Kidney (tissue), 13 donors: ENCODE measurements at regions not wholly inside any gene's neighbourhood (a gene's known extent, or its start where the extent isn't known, plus 50 kb on each side); places are given as distances from the start of the nearest gene placed in this dataset.

Experiments
- DNase-seq, 5 donors: peaks; one replicate each; pipeline ENCODE4 v3.0.0-alpha.2; 2013 to 2020
- FAIRE-seq: peaks from 2 replicates; lab custom pipeline; 2012; peaks lifted over from hg19 to GRCh38; lab: Jason Lieb, UNC
- H3K27ac ChIP-seq, 2 donors: one replicate each; pipeline ENCODE4 v1.7.0; 2013; ENCODE audit warnings: low read depth in 2 of 2, low read length in 2 of 2, inconsistent platforms in 1 of 2
- H3K27me3 ChIP-seq: one replicate; pipeline ENCODE4 v1.7.1; 2013; ENCODE audit warnings: low read length, inconsistent platforms; ENCODE audit not compliant: control insufficient read depth, insufficient read depth
- H3K36me3 ChIP-seq, 3 donors: one replicate each; pipeline versions ENCODE4 v1.7.0 to v1.7.1; 2013; ENCODE audit warnings: low read length in 3 of 3, control low read depth in 1 of 3, inconsistent platforms in 1 of 3; ENCODE audit not compliant: insufficient read depth in 3 of 3, control insufficient read depth in 2 of 3
- H3K4me1 ChIP-seq, 3 donors: one replicate each; pipeline versions ENCODE4 v1.7.0 to v1.7.1; 2013; ENCODE audit warnings: low read length in 3 of 3, inconsistent platforms in 1 of 3, low read depth in 1 of 3; ENCODE audit not compliant: control insufficient read depth in 2 of 3, insufficient read depth in 2 of 3
- H3K4me3 ChIP-seq, 3 donors: one replicate each; pipeline versions ENCODE4 v1.7.0 to v1.8.1; 2013; ENCODE audit warnings: low read length in 3 of 3, control low read depth in 1 of 3, inconsistent platforms in 1 of 3
- H3K9ac ChIP-seq, 3 donors: one replicate each; pipeline versions ENCODE4 v1.7.0 to v1.7.1; 2013; ENCODE audit warnings: low read length in 3 of 3, control low read depth in 1 of 3, inconsistent platforms in 1 of 3
- H3K9me3 ChIP-seq, 3 donors: one replicate each; pipeline versions ENCODE4 v1.7.0 to v1.7.1; 2013; ENCODE audit warnings: low read length in 3 of 3, control low read depth in 1 of 3, inconsistent platforms in 1 of 3; ENCODE audit not compliant: control insufficient read depth in 2 of 3, insufficient read depth in 1 of 3
- CTCF ChIP-seq: IDR thresholded peaks from 3 replicates; pipeline ENCODE4 v1.5.1; 2012; ENCODE audit warnings: mild to moderate bottlenecking, moderate library complexity, borderline replicate concordance; ENCODE audit not compliant: insufficient read depth; ENCODE audit errors: extremely low read depth
- intact Hi-C: fragments of 100-400 bp; cut with DNase I; formaldehyde crosslinking; loops from one replicate; pipeline ENCODE4 v1.11.1; 2022
- donor health status: control.
- donor health status: control.
- donor health status: control.
- donor health status: control.
- donor health status: control.
- donor health status: DM: yes; HTN: yes; CAD: no.
- donor health status: Normal renal cell carcinoma (clear cell type).

GRCh38 chr11:32224580-32224979 is 133.7 kb downstream of the RCN1 start:
- intact Hi-C loops, result no loop called here
- no peaks in the 10 kb centered on the region for H3K9me3 ChIP-seq
- no peak overlapping the region for H3K4me3 ChIP-seq
- no peaks in the 10 kb centered on the region for H3K4me1 ChIP-seq
- FAIRE-seq (no peak), DNase-seq (no peak)
- H3K36me3 ChIP-seq, result no peaks in the 10 kb centered on the region
- no peak for TF ChIP-seq CTCF
- no peak overlapping the region for H3K9ac ChIP-seq
- no peak overlapping the region for H3K27ac ChIP-seq
- no peaks in the 10 kb centered on the region for H3K27me3 ChIP-seq

GRCh38 chr11:32225571-32226285 is 134.9 kb downstream of the RCN1 start:
- DNase-seq (no peak), FAIRE-seq (no peak)
- intact Hi-C loops, result no loop called here
- H3K27ac ChIP-seq, result no peak overlapping the region
- H3K27me3 ChIP-seq, result no peaks in the 10 kb centered on the region
- no peaks in the 10 kb centered on the region for H3K4me1 ChIP-seq
- no peak for TF ChIP-seq CTCF
- H3K4me3 ChIP-seq, result no peak overlapping the region
- H3K9ac ChIP-seq, result no peak overlapping the region
- no peaks in the 10 kb centered on the region for H3K36me3 ChIP-seq
- H3K9me3 ChIP-seq, result no peaks in the 10 kb centered on the region

GRCh38 chr11:32226480-32226879 is 135.6 kb downstream of the RCN1 start:
- Histone ChIP-seq H3K27ac (no peak overlapping the region), H3K4me3 (no peak overlapping the region), H3K27me3 (no peaks in the 10 kb centered on the region), H3K9ac (no peak overlapping the region), H3K9me3 (no peaks in the 10 kb centered on the region), H3K36me3 (no peaks in the 10 kb centered on the region), H3K4me1 (no peaks in the 10 kb centered on the region)
- no peak for TF ChIP-seq CTCF
- intact Hi-C loops, result no loop called here
- FAIRE-seq (no peak), DNase-seq (no peak)
